ENCODE measurements at regions not wholly inside any gene's neighbourhood (a gene's known extent, or its start where the extent isn't known, plus 50 kb on each side); places are given as distances from the start of the nearest gene placed in this dataset.

- DNase-seq (ENCODE audit: low read depth) = no peak
Measured at GRCh38 chr21:35229290-35229689, 180.2 kb upstream of the RUNX1 start.

- no peak for DNase-seq (ENCODE audit: low read depth)
Measured at GRCh38 chr21:35227786-35228185, 178.7 kb upstream of the RUNX1 start.

GRCh38 chr21:35226968-35227744 lies 178.1 kb upstream of the RUNX1 start:
- no peak for DNase-seq (ENCODE audit: low read depth)

GRCh38 chr21:35226328-35226727 lies 177.2 kb upstream of the RUNX1 start:
- peak; percentile 98 for DNase-seq (ENCODE audit: low read depth)

- no peak for DNase-seq (ENCODE audit: low read depth)
Measured at GRCh38 chr21:35225573-35225972, 176.5 kb upstream of the RUNX1 start.

GRCh38 chr21:35223480-35224156 lies 174.5 kb upstream of the RUNX1 start:
- DNase-seq (ENCODE audit: low read depth) = peak; percentile 78

- DNase-seq (ENCODE audit: low read depth) = peak; percentile 63
Measured at GRCh38 chr21:35222541-35222941, 173.4 kb upstream of the RUNX1 start.

GRCh38 chr21:35222021-35222420 lies 172.9 kb upstream of the RUNX1 start:
- peak; percentile 52 for DNase-seq (ENCODE audit: low read depth)

- no peak for DNase-seq (ENCODE audit: low read depth)
Measured at GRCh38 chr21:35220301-35220700, 171.2 kb upstream of the RUNX1 start.

GRCh38 chr21:35219719-35220118 lies 170.6 kb upstream of the RUNX1 start:
- DNase-seq (ENCODE audit: low read depth) = no peak

GRCh38 chr21:35219291-35219690 lies 170.2 kb upstream of the RUNX1 start:
- no peak for DNase-seq (ENCODE audit: low read depth)

- peak; percentile 97 for DNase-seq (ENCODE audit: low read depth)
Measured at GRCh38 chr21:35217504-35218060, 168.5 kb upstream of the RUNX1 start.

GRCh38 chr21:35216996-35217395 lies 167.9 kb upstream of the RUNX1 start:
- no peak for DNase-seq (ENCODE audit: low read depth)

- no peak for DNase-seq (ENCODE audit: low read depth)
Measured at GRCh38 chr21:35215870-35216269, 166.8 kb upstream of the RUNX1 start.

GRCh38 chr21:35212393-35213127 lies 163.5 kb upstream of the RUNX1 start:
- peak; percentile 90 for DNase-seq (ENCODE audit: low read depth)

GRCh38 chr21:35211782-35212181 lies 162.7 kb upstream of the RUNX1 start:
- DNase-seq (ENCODE audit: low read depth) = no peak

GRCh38 chr21:35210093-35210492 lies 161.0 kb upstream of the RUNX1 start:
- no peak for DNase-seq (ENCODE audit: low read depth)

GRCh38 chr21:35208810-35209517 lies 159.9 kb upstream of the RUNX1 start:
- peak; percentile 62 for DNase-seq (ENCODE audit: low read depth)

GRCh38 chr21:35208104-35208503 lies 159.0 kb upstream of the RUNX1 start:
- DNase-seq (ENCODE audit: low read depth) = no peak

GRCh38 chr21:35207322-35207721 lies 158.2 kb upstream of the RUNX1 start:
- DNase-seq (ENCODE audit: low read depth) = no peak

Measured in M059J (cell line).